Body of pancreas (tissue), 4 donors: ENCODE measurements at regions not wholly inside any gene's neighbourhood (a gene's known extent, or its start where the extent isn't known, plus 50 kb on each side); places are given as distances from the start of the nearest gene placed in this dataset.
"Not testable (repeated sequence)": the region's sequence is repeated elsewhere in the genome, so short reads cannot be mapped to it uniquely, and the experiment has no call there.

Experiments
- ATAC-seq: fragments of 150-250 bp; one replicate; pipeline ENCODE4 v1.9.1; 2016
- DNase-seq, 4 donors: peaks; one replicate each; pipeline ENCODE4 v3.0.0-alpha.2; 2019
- H3K27ac ChIP-seq, 4 donors: fragments of 200-600 bp; sonication (generic); 1 replicate in 3 of 4; 2 replicates in 1 of 4; pipeline versions ENCODE4 v1.5.1 to v1.6.1; 2016 to 2019; ENCODE audit warnings: mild to moderate bottlenecking in 1 of 4, mixed read lengths in 1 of 4, moderate library complexity in 1 of 4
- H3K27me3 ChIP-seq, 2 donors: fragments of 200-600 bp; sonication (generic); one replicate each; pipeline ENCODE4 v1.6.0; 2016; ENCODE audit warnings: mild to moderate bottlenecking in 1 of 2
- H3K36me3 ChIP-seq, 2 donors: fragments of 200-600 bp; sonication (generic); replicated peaks in 1 of 2; 2 replicates each; pipeline ENCODE4 v1.5.1; 2016; ENCODE audit warnings: low read depth in 2 of 2; ENCODE audit not compliant: insufficient read depth in 1 of 2
- H3K4me1 ChIP-seq: fragments of 200-600 bp; sonication (generic); one replicate; pipeline ENCODE4 v1.6.0; 2016
- H3K4me3 ChIP-seq, 2 donors: fragments of 200-600 bp; sonication (generic); 1 replicate in 1 of 2; 2 replicates in 1 of 2; pipeline ENCODE4 v1.5.1; 2016 to 2019
- H3K9me3 ChIP-seq, 3 donors: fragments of 200-600 bp; sonication (generic); 1 replicate in 2 of 3; 2 replicates in 1 of 3; pipeline ENCODE4 v1.5.1; 2016
- POLR2A ChIP-seq, 3 donors: fragments of 450-650 bp; IDR thresholded peaks; one replicate each; pipeline ENCODE4 v1.6.1; 2016; ENCODE audit warnings: antibody characterized with exemption in 3 of 3, mild to moderate bottlenecking in 2 of 3
- WGBS, 2 donors: methylation state at CpG; one replicate each; pipeline ENCODE4 v1.1.5; 2017; 5-methylcytosine and 5-hydroxymethylcytosine counted together
- intact Hi-C: fragments of 100-400 bp; cut with DNase I; formaldehyde crosslinking; loops from one replicate; pipeline ENCODE4 v1.15.1; 2023
- TF ChIP-seq, protein P1 (sequence below), 7 experiments: fragments of 450-650 bp in 4 of 7; fragments of 200-600 bp in 3 of 7; sonication (generic) in 3 of 7; IDR thresholded peaks; one replicate each; pipeline ENCODE4 v1.5.1; 2016 to 2019; ENCODE audit warnings: antibody characterized with exemption in 7 of 7

DNA sequence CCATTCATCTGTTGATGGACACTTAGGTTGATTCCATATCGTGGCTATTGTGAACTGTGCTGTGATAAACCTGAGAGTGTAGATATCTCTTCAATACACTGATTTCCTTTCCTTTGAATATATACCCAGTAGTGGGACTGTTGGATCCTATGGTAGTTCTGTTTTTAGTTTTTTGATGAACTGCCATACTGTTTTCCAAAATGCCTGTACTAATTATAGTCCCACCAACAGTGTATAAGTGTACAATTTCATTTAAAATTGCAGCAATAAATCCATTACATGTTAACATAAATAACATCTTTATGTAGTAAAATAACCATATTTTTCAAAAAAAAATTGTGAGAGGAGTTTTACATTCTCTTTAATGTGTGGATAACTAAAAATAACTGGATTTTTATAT lies 65.0 kb upstream of the SYT9 start:
- WGBS, 2 donors, result 54 to 69% methylated on average over 1 of the region's 1 CpG
- TF ChIP-seq, protein P1, sequence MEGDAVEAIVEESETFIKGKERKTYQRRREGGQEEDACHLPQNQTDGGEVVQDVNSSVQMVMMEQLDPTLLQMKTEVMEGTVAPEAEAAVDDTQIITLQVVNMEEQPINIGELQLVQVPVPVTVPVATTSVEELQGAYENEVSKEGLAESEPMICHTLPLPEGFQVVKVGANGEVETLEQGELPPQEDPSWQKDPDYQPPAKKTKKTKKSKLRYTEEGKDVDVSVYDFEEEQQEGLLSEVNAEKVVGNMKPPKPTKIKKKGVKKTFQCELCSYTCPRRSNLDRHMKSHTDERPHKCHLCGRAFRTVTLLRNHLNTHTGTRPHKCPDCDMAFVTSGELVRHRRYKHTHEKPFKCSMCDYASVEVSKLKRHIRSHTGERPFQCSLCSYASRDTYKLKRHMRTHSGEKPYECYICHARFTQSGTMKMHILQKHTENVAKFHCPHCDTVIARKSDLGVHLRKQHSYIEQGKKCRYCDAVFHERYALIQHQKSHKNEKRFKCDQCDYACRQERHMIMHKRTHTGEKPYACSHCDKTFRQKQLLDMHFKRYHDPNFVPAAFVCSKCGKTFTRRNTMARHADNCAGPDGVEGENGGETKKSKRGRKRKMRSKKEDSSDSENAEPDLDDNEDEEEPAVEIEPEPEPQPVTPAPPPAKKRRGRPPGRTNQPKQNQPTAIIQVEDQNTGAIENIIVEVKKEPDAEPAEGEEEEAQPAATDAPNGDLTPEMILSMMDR (IDR thresholded peaks at IDR 0.05), result no peak
- no peak for TF ChIP-seq POLR2A (IDR thresholded peaks at IDR 0.05)
- intact Hi-C loops, result no loop called here

DNA sequence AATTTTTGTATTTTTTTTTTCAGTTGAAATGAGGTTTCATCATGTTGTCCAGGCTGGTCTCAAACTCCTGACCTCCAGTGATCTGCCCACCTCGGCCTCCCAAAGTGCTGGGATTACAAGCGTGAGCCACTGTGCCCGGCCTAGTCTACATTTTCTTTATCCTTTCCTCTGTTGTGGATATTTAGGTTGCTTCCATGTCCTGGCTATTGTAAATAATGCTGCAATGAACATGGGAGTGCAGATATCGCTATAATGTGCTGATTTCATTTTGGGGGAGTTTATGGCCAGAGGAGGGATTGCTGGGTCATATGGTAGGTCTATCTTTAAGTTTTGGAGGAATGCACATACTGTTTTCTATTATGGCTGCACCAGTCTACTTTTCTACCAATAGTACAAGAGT lies 58.9 kb upstream of the SYT9 start:
- H3K27ac ChIP-seq, H3K4me1 ChIP-seq, H3K36me3 ChIP-seq, intact Hi-C loops, H3K9me3 ChIP-seq, H3K27me3 ChIP-seq, ATAC-seq, DNase-seq, H3K4me3 ChIP-seq: not testable (repeated sequence)
- 82 to 85% methylated on average over 4 of the region's 4 CpGs for WGBS, 2 donors

More for the DNA sequence above, 65.0 kb upstream of the SYT9 start:
- DNase-seq, result no peak
- no peak for ATAC-seq
- H3K4me3 ChIP-seq, result no peak overlapping the region
- H3K9me3 ChIP-seq, result no peaks in the 10 kb centered on the region
- no peaks in the 10 kb centered on the region for H3K27me3 ChIP-seq
- no peaks in the 10 kb centered on the region for H3K36me3 ChIP-seq
- H3K27ac ChIP-seq, result no peak overlapping the region
- H3K4me1 ChIP-seq, result no peaks in the 10 kb centered on the region

DNA sequence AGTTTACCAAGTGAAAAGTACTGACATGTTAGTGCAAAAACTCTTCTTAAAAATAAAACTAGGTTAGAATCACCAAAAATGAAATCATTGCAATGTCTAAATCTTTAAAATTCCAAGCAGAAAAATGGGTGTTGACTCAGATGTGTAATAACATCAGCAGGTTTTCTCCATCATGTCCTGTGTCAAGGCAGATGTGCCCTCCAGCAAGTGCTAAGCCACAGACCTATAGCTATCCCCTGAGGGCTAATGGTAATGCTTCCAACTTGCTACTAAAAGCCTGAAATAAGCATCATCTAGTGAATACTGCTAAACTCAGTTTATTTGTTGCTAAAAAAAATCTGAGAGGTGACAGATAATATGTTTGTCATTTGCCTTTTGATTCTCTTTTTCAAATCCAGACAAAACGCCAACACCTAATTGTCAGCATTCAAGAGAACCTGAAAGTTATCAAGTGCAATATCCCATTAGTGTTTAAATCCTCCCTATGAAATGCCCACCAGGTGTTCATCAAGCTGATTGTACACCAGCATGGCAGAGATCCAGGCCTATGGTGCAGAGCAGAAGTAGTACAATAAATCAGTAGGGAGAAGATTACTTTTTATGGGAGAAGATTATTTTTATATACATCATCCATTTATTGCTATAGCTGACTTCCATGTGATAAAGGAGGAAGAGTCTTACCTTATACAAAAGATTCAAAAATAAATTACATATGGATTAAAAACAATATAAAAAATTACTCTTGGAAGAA lies 55.1 kb upstream of the SYT9 start:
- 68 to 78% methylated on average over 1 of the region's 1 CpG for WGBS, 2 donors
- Histone ChIP-seq H3K9me3 (no peaks in the 10 kb centered on the region), H3K4me1 (no peaks in the 10 kb centered on the region), H3K4me3 (no peak overlapping the region), H3K27me3 (no peaks in the 10 kb centered on the region), H3K36me3 (no peaks in the 10 kb centered on the region), H3K27ac (no peak overlapping the region)
- intact Hi-C loops, result no loop called here
- TF ChIP-seq POLR2A (IDR thresholded peaks at IDR 0.05), result no peak
- TF ChIP-seq, protein P1 (IDR thresholded peaks at IDR 0.05), result no peak
- ATAC-seq (no peak), DNase-seq (no peak)

DNA sequence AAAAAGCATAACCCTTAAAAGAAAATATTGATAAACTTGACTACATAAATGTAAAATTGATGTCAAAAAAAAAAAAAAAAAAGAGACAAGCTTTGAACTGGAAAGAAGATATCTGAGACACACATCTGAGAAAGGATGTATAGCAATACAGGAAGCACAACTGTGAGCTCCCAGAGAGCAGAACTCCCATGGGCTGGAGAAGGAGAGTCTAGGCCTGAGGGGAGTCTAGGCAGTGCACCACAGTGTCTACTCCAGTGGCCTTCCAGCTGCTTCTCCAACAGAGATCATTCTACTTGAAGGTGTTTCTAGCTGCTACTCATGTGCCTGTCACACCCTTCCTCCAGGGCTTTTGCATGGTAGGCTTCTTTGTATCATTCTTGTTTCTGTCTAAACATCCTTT lies 54.2 kb upstream of the SYT9 start:
- Histone ChIP-seq H3K4me1 (no peaks in the 10 kb centered on the region), H3K27ac (no peak overlapping the region), H3K4me3 (no peak overlapping the region), H3K9me3 (no peaks in the 10 kb centered on the region), H3K27me3 (no peaks in the 10 kb centered on the region), H3K36me3 (no peaks in the 10 kb centered on the region)
- DNase-seq (no peak), ATAC-seq (no peak)
- no peak for TF ChIP-seq POLR2A (IDR thresholded peaks at IDR 0.05)
- TF ChIP-seq, protein P1 (IDR thresholded peaks at IDR 0.05), result no peak
- intact Hi-C loops, result no loop called here
